K562 (cell line): ENCODE measurements at regions not wholly inside any gene's neighbourhood (a gene's known extent, or its start where the extent isn't known, plus 50 kb on each side); places are given as distances from the start of the nearest gene placed in this dataset.
A peak's percentile ranks its signal among the peaks of the same experiment; 100 is the strongest.

ENCODE experiments used
- ATAC-seq: fragments of 200-7000 bp; cut with Tn5 transposase; 3 replicates; pipeline ENCODE4 v1.9.1; 2020; ENCODE audit warnings: moderate library complexity
- BruUV-seq: library from RNA; stranded (reverse); fragments of 400-500 nt; replicated peaks from 2 replicates; lab custom pipeline; 2021; lab: Mats Ljungman, UMichigan
- CTCF ChIA-PET: fragments of 300-600 bp; formaldehyde crosslinking; extraction: SDS; loops from one replicate; lab custom pipeline; 2021; ENCODE audit warnings: low intra/inter-chr PET ratio; lab: Yijun Ruan, JAX
- POLR2A ChIA-PET: fragments of 300-600, 350-650 bp; sonication (Branson Sonifier 250); formaldehyde crosslinking; extraction: SDS; loops from one replicate; lab custom pipeline; 2021; ENCODE audit warnings: antibody characterized with exemption, inconsistent platforms; lab: Yijun Ruan, JAX
- DNase-seq, 4 experiments: peaks; one replicate each; pipeline versions ENCODE4 v3.0.0 to v3.0.0-alpha.2; 2011 to 2018; ENCODE audit warnings: low spot score in 3 of 4, mixed read lengths in 3 of 4; ENCODE audit errors: extremely low read depth in 1 of 4
- FAIRE-seq: peaks from 2 replicates; lab custom pipeline; 2011; peaks lifted over from hg19 to GRCh38; lab: Jason Lieb, UNC
- H2AFZ ChIP-seq: 2 replicates; pipeline ENCODE4 v1.6.0; 2011; ENCODE audit warnings: low read depth, low read length, control low read depth, inconsistent platforms
- H3K27ac ChIP-seq: fragments of 200-600 bp; 3 replicates; pipeline ENCODE4 v1.8.0; 2011; ENCODE audit warnings: low read depth, mild to moderate bottlenecking, control low read depth, inconsistent platforms, low read length, moderate library complexity, mixed read lengths; ENCODE audit errors: extremely low read depth
- H3K27me3 ChIP-seq, 2 experiments: fragments of 300-600 bp in 1 of 2; 2 replicates in 1 of 2; 3 replicates in 1 of 2; pipeline versions ENCODE4 v1.6.0 to v1.8.0; 2011; ENCODE audit warnings: inconsistent platforms in 2 of 2, low read length in 2 of 2, mild to moderate bottlenecking in 1 of 2, mixed read lengths in 1 of 2, moderate library complexity in 1 of 2; ENCODE audit not compliant: control insufficient read depth in 2 of 2, insufficient read depth in 2 of 2
- H3K36me3 ChIP-seq: fragments of 300-600 bp; 3 replicates; pipeline ENCODE4 v1.8.0; 2011; ENCODE audit warnings: mild to moderate bottlenecking, low read length, inconsistent platforms; ENCODE audit not compliant: control insufficient read depth, insufficient read depth
- H3K4me1 ChIP-seq, 2 experiments: fragments of 200-600 bp in 1 of 2; replicated peaks in 1 of 2; 2 replicates in 1 of 2; 3 replicates in 1 of 2; pipeline versions ENCODE4 v1.5.1 to v1.8.0; 2011; ENCODE audit warnings: inconsistent platforms in 2 of 2, low read length in 2 of 2, mild to moderate bottlenecking in 1 of 2, mixed read lengths in 1 of 2, moderate library complexity in 1 of 2; ENCODE audit not compliant: control insufficient read depth in 2 of 2, insufficient read depth in 2 of 2
- H3K4me2 ChIP-seq: 2 replicates; pipeline ENCODE4 v1.6.1; 2011; ENCODE audit warnings: low read length, control low read depth, inconsistent platforms, mixed read lengths; ENCODE audit not compliant: insufficient read depth
- H3K4me3 ChIP-seq: fragments of 200-600 bp; sonication (generic), shearing (Covaris generic); 2 replicates; pipeline ENCODE4 v1.5.1; 2016; ENCODE audit warnings: control low read depth, inconsistent platforms
- H3K79me2 ChIP-seq: fragments of 200-600 bp; 3 replicates; pipeline ENCODE4 v1.8.0; 2011; ENCODE audit warnings: low read length, inconsistent platforms; ENCODE audit not compliant: control insufficient read depth, insufficient read depth
- H3K9ac ChIP-seq, 2 experiments: 2 replicates each; pipeline versions ENCODE4 v1.6.0 to v1.6.1; 2011; ENCODE audit warnings: low read depth in 2 of 2, low read length in 2 of 2, control low read depth in 1 of 2, inconsistent platforms in 1 of 2, mild to moderate bottlenecking in 1 of 2, mixed read lengths in 1 of 2; ENCODE audit not compliant: insufficient read depth in 1 of 2
- H3K9me1 ChIP-seq: one replicate; pipeline ENCODE4 v1.6.0; 2011; ENCODE audit warnings: inconsistent platforms, mild to moderate bottlenecking, low read length, moderate library complexity; ENCODE audit not compliant: control insufficient read depth, insufficient read depth
- H3K9me3 ChIP-seq: replicated peaks from 2 replicates; pipeline ENCODE4 v1.5.1; 2011; ENCODE audit warnings: low read depth, low read length, inconsistent platforms; ENCODE audit not compliant: control insufficient read depth, insufficient read depth
- H4K20me1 ChIP-seq: replicated peaks from 2 replicates; pipeline ENCODE4 v1.6.1; 2011; ENCODE audit warnings: low read length, inconsistent platforms, mixed read lengths; ENCODE audit not compliant: control insufficient read depth, insufficient read depth
- ARID2 ChIP-seq: fragments of 450-650 bp; IDR thresholded peaks from 2 replicates; pipeline ENCODE4 v1.6.1; 2017; ENCODE audit warnings: antibody characterized with exemption, mild to moderate bottlenecking
- ATF1 ChIP-seq, 2 experiments: fragments of 450-650 bp in 1 of 2; IDR thresholded peaks; 2 replicates each; pipeline ENCODE4 v1.6.1; 2016; ENCODE audit warnings: missing compliant biosample characterization in 1 of 2, missing genetic modification characterization in 1 of 2
- ATF2 ChIP-seq: sonication (generic); formaldehyde crosslinking; IDR thresholded peaks from 2 replicates; pipeline ENCODE4 v1.8.1; 2022; ENCODE audit warnings: missing genetic modification reagents
- ATF3 ChIP-seq, 2 experiments: fragments of 450-650 bp in 1 of 2; sonication (generic) in 1 of 2; formaldehyde crosslinking in 1 of 2; IDR thresholded peaks in 1 of 2; conservative IDR thresholded peaks in 1 of 2; 2 replicates each; pipeline versions ENCODE4 v1.6.1 to v1.8.1; 2016 to 2023; ENCODE audit warnings: mild to moderate bottlenecking in 2 of 2, moderate library complexity in 2 of 2, inconsistent platforms in 1 of 2, missing genetic modification reagents in 1 of 2
- C11orf30 ChIP-seq: fragments of 450-650 bp; IDR thresholded peaks from 2 replicates; pipeline ENCODE4 v1.6.1; 2016; ENCODE audit warnings: low read depth, mild to moderate bottlenecking
- CBX1 ChIP-seq: sonication (generic); IDR thresholded peaks from 2 replicates; pipeline ENCODE4 v1.6.1; 2016; ENCODE audit warnings: antibody characterized with exemption, low read depth, mild to moderate bottlenecking
- ELF2 ChIP-seq: fragments of 250-450 bp; sonication (Bioruptor Pico); IDR thresholded peaks from 2 replicates; pipeline ENCODE4 v1.5.0; 2021; ENCODE audit warnings: mild to moderate bottlenecking
- FOXA3 ChIP-seq, 2 experiments: fragments of 450-650 bp in 1 of 2; sonication (generic) in 1 of 2; formaldehyde crosslinking; IDR thresholded peaks in 1 of 2; conservative IDR thresholded peaks in 1 of 2; 2 replicates each; pipeline versions ENCODE4 v1.4.0 to v1.8.0; 2020 to 2022; ENCODE audit warnings: mild to moderate bottlenecking in 2 of 2, missing genetic modification reagents in 1 of 2
- HDAC3 ChIP-seq: fragments of 450-650 bp; IDR thresholded peaks from 2 replicates; pipeline ENCODE4 v1.6.1; 2018; ENCODE audit warnings: borderline replicate concordance, mild to moderate bottlenecking, moderate library complexity; ENCODE audit not compliant: partially characterized antibody
- HNRNPK ChIP-seq: fragments of 200-400 bp; formaldehyde crosslinking; IDR thresholded peaks from one replicate; pipeline ENCODE4 v1.6.1; 2018; ENCODE audit warnings: mild to moderate bottlenecking, low read depth, low read length; ENCODE audit not compliant: poor library complexity, severe bottlenecking
- MAFF ChIP-seq: IDR thresholded peaks from 2 replicates; pipeline ENCODE4 v1.6.1; 2012; ENCODE audit warnings: low read length, improper control_type of control experiment
- MEIS2 ChIP-seq: fragments of 450-650 bp; IDR thresholded peaks from 2 replicates; pipeline ENCODE4 v1.6.1; 2014; ENCODE audit warnings: mild to moderate bottlenecking; ENCODE audit not compliant: partially characterized antibody
- NELFE ChIP-seq: IDR thresholded peaks from 2 replicates; pipeline ENCODE4 v1.6.1; 2011; ENCODE audit warnings: mild to moderate bottlenecking; ENCODE audit not compliant: insufficient read depth, insufficient read length
- NR4A1 ChIP-seq, 2 experiments: fragments of 250-450 bp in 1 of 2; fragments of 450-650 bp in 1 of 2; sonication (Bioruptor Pico) in 1 of 2; IDR thresholded peaks; 2 replicates each; pipeline versions ENCODE4 v1.4.0 to v1.6.1; 2016 to 2020; ENCODE audit warnings: mild to moderate bottlenecking in 2 of 2, missing compliant biosample characterization in 1 of 2, missing genetic modification characterization in 1 of 2, moderate library complexity in 1 of 2
- ZNF436 ChIP-seq: fragments of 250-450, 450-650 bp; sonication (Bioruptor Pico); formaldehyde crosslinking; IDR thresholded peaks from 2 replicates; pipeline ENCODE4 v1.7.0; 2020; ENCODE audit warnings: mild to moderate bottlenecking
- ZNF518B ChIP-seq: fragments of 250-450 bp; sonication (Bioruptor Pico); IDR thresholded peaks from 2 replicates; pipeline ENCODE4 v1.5.0; 2021; ENCODE audit warnings: mild to moderate bottlenecking, moderate library complexity
- ZNF785 ChIP-seq: fragments of 250-450 bp; sonication (Bioruptor Pico); IDR thresholded peaks from 2 replicates; pipeline ENCODE4 v1.4.0; 2020; ENCODE audit warnings: mild to moderate bottlenecking
- WGBS: fragments of 100-300 bp; shearing (Covaris generic); methylation state at CpG from one replicate; pipeline ENCODE4 v1.1.6; 2016; ENCODE audit warnings: low coverage, mixed read lengths; ENCODE audit not compliant: insufficient coverage; ENCODE audit errors: missing lambda C conversion rate; 5-methylcytosine and 5-hydroxymethylcytosine counted together
- in situ Hi-C: fragments of 300-500 bp; cut with MboI; formaldehyde crosslinking; loops from 4 replicates; pipeline ENCODE4 v1.15.0; 2018; ENCODE audit warnings: inconsistent platforms, mixed read lengths
- intact Hi-C: fragments of 100-400 bp; cut with micrococcal nuclease; formaldehyde crosslinking; loops from 2 replicates; pipeline ENCODE4 v1.14.2; 2022

- Histone ChIP-seq H4K20me1 (no peaks in the 10 kb centered on the region), H3K36me3 (no peaks in the 10 kb centered on the region), H3K79me2 (no peaks in the 10 kb centered on the region), H3K9ac (no peak overlapping the region), H3K9me3 (no peaks in the 10 kb centered on the region), H3K4me2 (no peak overlapping the region), H3K4me1 (no peaks in the 10 kb centered on the region), H3K4me3 (no peak overlapping the region), H3K9me1 (no peaks in the 10 kb centered on the region), H3K27ac (no peak overlapping the region), H2AFZ (peak overlapping the region; percentile 14; the same call in 1 of the 2 replicates), H3K27me3 (no peaks in the 10 kb centered on the region)
- FAIRE-seq, result no peak
- DNase-seq, result no peak
- 6% methylated on average over 2 of the region's 2 CpGs for WGBS
- in situ Hi-C loops (no loop called here), intact Hi-C loops (no loop called here)
- no peak for ATAC-seq
- CTCF ChIA-PET, result no interaction called here
- POLR2A ChIA-PET, result no interaction called here
- no TSS peak for BruUV-seq
- TF ChIP-seq ATF1 (CRISPR knock-in tag; IDR thresholded peaks at IDR 0.05), result no peak
- TF ChIP-seq ATF1 (tag; IDR thresholded peaks at IDR 0.05), result no peak
- no peak for TF ChIP-seq FOXA3 (CRISPR knock-in tag; conservative IDR thresholded peaks at IDR 0.05 in 1 of 2, IDR thresholded peaks at IDR 0.05 in 1 of 2)
- TF ChIP-seq HNRNPK, result no peak
- no peak for TF ChIP-seq NR4A1 (CRISPR knock-in tag; IDR thresholded peaks at IDR 0.05)
- TF ChIP-seq NR4A1 (tag; IDR thresholded peaks at IDR 0.05), result no peak
- TF ChIP-seq MEIS2, result peak; percentile 86
- no peak for TF ChIP-seq MAFF
- TF ChIP-seq ZNF518B (CRISPR knock-in tag), result no peak
- TF ChIP-seq ELF2 (CRISPR knock-in tag), result no peak
- no peak for TF ChIP-seq CBX1
- TF ChIP-seq HDAC3, result no peak
- TF ChIP-seq ARID2, result no peak
- TF ChIP-seq ZNF785 (CRISPR knock-in tag), result no peak
- no peak for TF ChIP-seq ATF3 (IDR thresholded peaks at IDR 0.05)
- no peak for TF ChIP-seq ATF3 (CRISPR knock-in tag; conservative IDR thresholded peaks at IDR 0.05)
- no peak for TF ChIP-seq ATF2 (CRISPR knock-in tag)
- no peak for TF ChIP-seq ZNF436 (CRISPR knock-in tag)
- TF ChIP-seq C11orf30, result no peak
- no peak for TF ChIP-seq NELFE
These were observed 191.2 kb downstream of the METTL4 start for GRCh38 chr18:2380101-2380500.
